HEK293 (cell line): ENCODE measurements at regions not wholly inside any gene's neighbourhood (a gene's known extent, or its start where the extent isn't known, plus 50 kb on each side); places are given as distances from the start of the nearest gene placed in this dataset.

Experiments used
- BCL11A ChIP-seq: fragments of 450-650 bp; formaldehyde crosslinking; IDR thresholded peaks from 2 replicates; pipeline ENCODE4 v1.5.1; 2016; ENCODE audit warnings: low read depth, missing biosample characterization, missing genetic modification characterization
- ZNF146 ChIP-seq: fragments of 450-650 bp; formaldehyde crosslinking; IDR thresholded peaks from 2 replicates; pipeline ENCODE4 v1.5.1; 2016; ENCODE audit warnings: missing biosample characterization, missing genetic modification characterization

DNA sequence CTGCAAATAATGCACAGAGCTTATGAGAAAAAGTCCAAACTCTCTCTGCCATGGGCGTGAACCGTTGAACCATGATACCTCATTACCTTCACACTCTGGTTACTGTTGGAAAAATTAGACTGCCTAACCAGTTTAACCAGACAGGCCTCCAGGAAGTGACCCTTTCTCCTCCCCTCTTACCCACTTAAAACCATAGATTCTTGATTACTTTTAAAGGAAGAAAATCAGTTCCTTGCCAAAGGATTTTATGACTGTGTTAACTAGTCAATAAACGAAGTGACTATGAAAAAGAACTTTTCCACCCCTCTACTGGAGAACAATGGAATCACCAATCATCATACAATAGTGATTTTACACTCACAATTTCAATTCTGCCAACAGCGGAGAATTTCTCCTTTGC, 254.0 kb upstream of the ATP2B1 start:
- TF ChIP-seq ZNF146 (tag by site-specific recombination) (no peak), BCL11A (tag by site-specific recombination) (no peak)
